SK-N-MC (cell line): ENCODE measurements at regions not wholly inside any gene's neighbourhood (a gene's known extent, or its start where the extent isn't known, plus 50 kb on each side); places are given as distances from the start of the nearest gene placed in this dataset.

ENCODE experiments used
- DNase-seq: peaks from one replicate; pipeline ENCODE4 v3.0.0-alpha.2; 2011; ENCODE audit warnings: low read depth, low spot score
- H3K27ac ChIP-seq: fragments of 200-600 bp; sonication (generic); 2 replicates; pipeline ENCODE4 v1.5.1; 2016; ENCODE audit warnings: mixed run types
- H3K36me3 ChIP-seq: fragments of 200-600 bp; sonication (generic); 2 replicates; pipeline ENCODE4 v1.6.1; 2017; ENCODE audit warnings: antibody characterized with exemption, low read length, mixed read lengths; ENCODE audit not compliant: insufficient read depth
- H3K4me3 ChIP-seq: fragments of 200-600 bp; sonication (generic); 2 replicates; pipeline ENCODE4 v1.5.1; 2016
- H3K9ac ChIP-seq: fragments of 200-600 bp; sonication (generic); 2 replicates; pipeline ENCODE4 v1.8.0; 2017; ENCODE audit warnings: mixed run types, mixed read lengths; ENCODE audit not compliant: insufficient read length
- H3K9me3 ChIP-seq: fragments of 200-600 bp; sonication (generic); 2 replicates; pipeline ENCODE4 v1.6.1; 2017; ENCODE audit warnings: low read depth, mild to moderate bottlenecking, antibody characterized with exemption, low read length, moderate library complexity, mixed read lengths
- EZH2 ChIP-seq: fragments of 200-600 bp; sonication (generic); IDR thresholded peaks from one replicate; pipeline ENCODE4 v1.6.1; 2017; ENCODE audit warnings: antibody characterized with exemption
- FOXP2 ChIP-seq: optimal IDR thresholded peaks from 2 replicates; pipeline ENCODE3; 2011; ENCODE audit warnings: mild to moderate bottlenecking, moderate library complexity; ENCODE audit not compliant: insufficient read depth; ENCODE audit errors: extremely low read length, control extremely low read depth
- POLR2AphosphoS5 ChIP-seq: IDR thresholded peaks from 2 replicates; pipeline ENCODE4 v1.6.1; 2012; ENCODE audit warnings: mild to moderate bottlenecking, low read depth, low read length, borderline replicate concordance

- Histone ChIP-seq H3K9ac (no peak overlapping the region), H3K27ac (no peak overlapping the region), H3K4me3 (no peak overlapping the region), H3K9me3 (no peaks in the 10 kb centered on the region), H3K36me3 (no peaks in the 10 kb centered on the region)
- no peak for DNase-seq
- no peak for TF ChIP-seq FOXP2
- TF ChIP-seq POLR2AphosphoS5: no peak
- TF ChIP-seq EZH2: no peak
Observed at GRCh38 chr6:170025341-170025911, 265.5 kb downstream of the DLL1 start.

DNA sequence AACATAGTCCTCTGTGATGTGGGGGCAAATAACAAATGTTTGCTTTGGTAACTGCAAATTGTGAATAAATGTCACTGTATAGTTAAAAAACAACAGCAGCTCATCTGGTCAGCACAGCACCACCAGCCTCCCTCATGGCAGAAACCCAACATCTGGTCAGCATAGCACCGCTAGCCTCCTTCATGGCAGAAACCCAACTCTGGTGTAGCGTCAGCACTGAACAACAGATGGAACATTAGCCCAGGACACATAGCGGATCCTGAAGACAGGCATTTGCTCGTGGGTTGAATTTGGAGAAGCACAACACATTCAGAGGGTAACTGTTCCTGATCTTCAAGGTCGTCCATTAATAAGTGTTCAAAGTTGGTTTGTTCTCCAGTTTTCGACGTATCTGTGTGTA, 265.9 kb downstream of the DLL1 start:
- Histone ChIP-seq H3K27ac (no peak overlapping the region), H3K36me3 (no peaks in the 10 kb centered on the region), H3K4me3 (no peak overlapping the region), H3K9ac (no peak overlapping the region), H3K9me3 (no peaks in the 10 kb centered on the region)
- TF ChIP-seq POLR2AphosphoS5 (no peak), EZH2 (no peak), FOXP2 (no peak)
- no peak for DNase-seq

DNA sequence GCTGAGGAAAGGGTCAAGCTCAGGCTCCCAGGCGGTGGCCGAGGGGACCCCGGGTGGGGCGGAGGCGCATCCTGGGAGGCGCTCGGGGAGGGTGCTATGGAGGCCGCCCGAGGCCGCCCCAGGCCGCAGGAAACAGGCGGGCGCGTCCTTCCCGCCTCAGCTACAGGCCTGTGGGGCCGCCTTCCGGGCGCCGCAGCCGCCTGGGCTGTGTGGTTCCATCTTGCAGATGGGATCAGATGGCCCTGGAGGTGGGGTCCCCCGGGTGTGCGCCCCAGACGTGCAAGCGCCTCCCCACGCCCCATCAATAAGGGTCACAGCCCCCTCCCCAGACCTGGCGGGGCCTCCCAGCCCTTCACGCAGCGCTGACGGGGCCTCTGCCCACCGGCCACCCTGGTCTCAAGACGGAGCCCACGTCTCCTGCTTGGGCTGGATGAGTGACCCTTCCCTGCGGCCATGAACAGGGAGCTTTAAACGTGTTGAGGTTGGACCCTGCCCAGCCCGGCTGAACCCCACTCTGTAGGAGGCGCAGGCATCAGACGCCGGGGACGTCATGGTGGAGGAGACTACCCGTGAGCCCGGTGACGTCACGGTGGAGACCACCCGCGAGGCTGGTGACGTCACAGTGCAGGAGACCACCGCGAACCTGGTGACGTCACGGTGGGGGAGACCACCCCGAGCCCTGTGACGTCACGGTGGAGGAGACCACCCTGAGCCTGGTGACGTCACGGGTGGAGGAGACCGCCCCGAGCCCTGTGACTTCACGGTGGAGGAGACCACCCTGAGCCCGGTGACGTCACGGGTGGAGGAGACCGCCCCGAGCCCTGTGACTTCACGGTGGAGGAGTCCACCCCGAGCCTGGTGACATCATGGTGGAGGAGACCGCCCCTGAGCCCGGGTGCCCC, 267.0 kb downstream of the DLL1 start:
- no peak overlapping the region for H3K4me3 ChIP-seq
- no peak for DNase-seq
- no peaks in the 10 kb centered on the region for H3K36me3 ChIP-seq
- H3K27ac ChIP-seq: no peak overlapping the region
- no peak overlapping the region for H3K9ac ChIP-seq
- no peak for TF ChIP-seq FOXP2
- H3K9me3 ChIP-seq: no peaks in the 10 kb centered on the region

DNA sequence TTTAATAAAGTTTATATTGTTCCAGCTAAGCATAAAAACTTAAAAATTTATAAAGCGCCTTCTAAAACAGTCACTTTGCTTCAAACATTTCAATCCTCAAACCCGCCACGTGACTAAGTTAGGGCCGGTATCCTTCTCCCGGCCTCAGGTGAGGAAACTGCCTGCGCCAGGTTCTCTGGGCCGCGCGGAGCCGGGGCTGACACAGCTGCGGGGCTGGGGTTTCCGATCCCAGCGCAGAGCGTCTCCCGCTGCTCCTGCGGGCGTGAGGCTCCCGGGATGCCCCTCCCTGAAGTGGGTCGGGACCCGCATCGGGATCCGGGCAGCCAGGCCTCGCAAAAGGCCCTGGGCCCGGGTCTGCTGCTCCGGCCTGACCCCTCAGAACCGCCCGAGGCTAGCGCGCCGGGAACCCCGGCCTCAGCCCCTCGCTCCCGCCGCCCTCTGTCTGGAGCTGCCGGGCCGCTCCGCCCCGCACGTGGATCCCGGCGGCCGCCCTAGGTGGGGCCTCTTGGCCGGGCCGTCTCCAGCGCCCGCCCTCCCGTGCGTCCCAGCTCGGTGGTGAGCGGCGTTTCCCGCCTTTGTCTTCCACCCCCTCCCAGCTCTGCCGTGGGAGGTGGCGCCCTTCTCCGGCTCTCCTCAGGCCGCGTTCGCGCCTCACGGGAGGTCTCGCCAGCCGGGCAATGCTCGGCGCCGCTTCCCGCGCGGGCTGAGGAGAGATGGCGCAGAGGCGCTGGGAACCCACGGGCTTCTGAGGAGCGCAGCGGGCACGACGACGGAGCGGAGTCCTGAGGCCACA, 267.9 kb downstream of the DLL1 start:
- Histone ChIP-seq H3K9me3 (no peaks in the 10 kb centered on the region), H3K36me3 (no peaks in the 10 kb centered on the region), H3K4me3 (no peak overlapping the region), H3K9ac (no peak overlapping the region), H3K27ac (no peak overlapping the region)
- no peak for DNase-seq
- TF ChIP-seq EZH2 (no peak), POLR2AphosphoS5 (no peak), FOXP2 (no peak)

- DNase-seq: no peak
- Histone ChIP-seq H3K4me3 (no peak overlapping the region), H3K27ac (no peak overlapping the region), H3K36me3 (no peaks in the 10 kb centered on the region), H3K9me3 (no peaks in the 10 kb centered on the region), H3K9ac (no peak overlapping the region)
- TF ChIP-seq POLR2AphosphoS5 (no peak), FOXP2 (no peak), EZH2 (no peak)
Observed at GRCh38 chr6:170022291-170022722, 268.6 kb downstream of the DLL1 start.

DNA sequence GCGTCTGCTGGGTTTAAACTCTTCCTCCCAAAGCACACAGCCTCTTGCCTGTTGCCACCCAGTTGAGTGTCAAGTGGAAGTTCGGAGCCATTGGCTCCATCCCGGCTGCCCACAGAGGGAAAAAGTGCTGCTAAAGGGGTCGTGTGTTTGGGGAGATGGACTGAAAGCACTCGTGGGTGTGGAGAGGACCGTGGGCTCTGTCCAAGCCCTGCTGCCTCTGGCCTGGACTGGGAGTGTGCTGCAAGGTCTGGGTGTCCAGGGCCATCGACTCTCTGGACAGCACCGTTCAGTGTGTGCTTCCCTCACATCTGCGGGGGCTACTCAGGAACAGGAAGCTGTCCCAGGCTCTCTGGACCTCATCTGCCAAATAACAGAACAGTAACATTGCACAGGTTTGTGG, 269.3 kb downstream of the DLL1 start:
- Histone ChIP-seq H3K36me3 (no peaks in the 10 kb centered on the region), H3K9me3 (no peaks in the 10 kb centered on the region), H3K27ac (no peak overlapping the region), H3K4me3 (no peak overlapping the region), H3K9ac (no peak overlapping the region)
- no peak for DNase-seq
- TF ChIP-seq POLR2AphosphoS5: no peak
- TF ChIP-seq FOXP2: no peak
- no peak for TF ChIP-seq EZH2

GRCh38 chr6:170019818-170020583, 268.6 kb downstream of the ERMARD start:
- no peak overlapping the region for H3K9ac ChIP-seq
- H3K4me3 ChIP-seq: no peak overlapping the region
- no peaks in the 10 kb centered on the region for H3K36me3 ChIP-seq
- H3K27ac ChIP-seq: no peak overlapping the region
- TF ChIP-seq EZH2 (no peak), FOXP2 (no peak), POLR2AphosphoS5 (no peak)
- DNase-seq: no peak
- no peaks in the 10 kb centered on the region for H3K9me3 ChIP-seq
